ENCODE measurements at regions not wholly inside any gene's neighbourhood (a gene's known extent, or its start where the extent isn't known, plus 50 kb on each side); places are given as distances from the start of the nearest gene placed in this dataset.

GRCh38 chr7:46322937-46323336 lies 401.9 kb upstream of the IGFBP3 start:
- H3K4me3 ChIP-seq (ENCODE audit: low read depth, poor library complexity, severe bottlenecking): no peak overlapping the region
- no peak for DNase-seq (ENCODE audit: low spot score in 2 of 2)
- TF ChIP-seq, protein P1, sequence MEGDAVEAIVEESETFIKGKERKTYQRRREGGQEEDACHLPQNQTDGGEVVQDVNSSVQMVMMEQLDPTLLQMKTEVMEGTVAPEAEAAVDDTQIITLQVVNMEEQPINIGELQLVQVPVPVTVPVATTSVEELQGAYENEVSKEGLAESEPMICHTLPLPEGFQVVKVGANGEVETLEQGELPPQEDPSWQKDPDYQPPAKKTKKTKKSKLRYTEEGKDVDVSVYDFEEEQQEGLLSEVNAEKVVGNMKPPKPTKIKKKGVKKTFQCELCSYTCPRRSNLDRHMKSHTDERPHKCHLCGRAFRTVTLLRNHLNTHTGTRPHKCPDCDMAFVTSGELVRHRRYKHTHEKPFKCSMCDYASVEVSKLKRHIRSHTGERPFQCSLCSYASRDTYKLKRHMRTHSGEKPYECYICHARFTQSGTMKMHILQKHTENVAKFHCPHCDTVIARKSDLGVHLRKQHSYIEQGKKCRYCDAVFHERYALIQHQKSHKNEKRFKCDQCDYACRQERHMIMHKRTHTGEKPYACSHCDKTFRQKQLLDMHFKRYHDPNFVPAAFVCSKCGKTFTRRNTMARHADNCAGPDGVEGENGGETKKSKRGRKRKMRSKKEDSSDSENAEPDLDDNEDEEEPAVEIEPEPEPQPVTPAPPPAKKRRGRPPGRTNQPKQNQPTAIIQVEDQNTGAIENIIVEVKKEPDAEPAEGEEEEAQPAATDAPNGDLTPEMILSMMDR (IDR thresholded peaks at IDR 0.05): no peak
- TF ChIP-seq POLR2A (IDR thresholded peaks at IDR 0.05): no peak
- 78 to 80% methylated on average over 4 of the region's 4 CpGs for WGBS, 2 donors
- intact Hi-C loops (cut with DNase I; ENCODE audit: low total_unique reads): no loop called here

DNA sequence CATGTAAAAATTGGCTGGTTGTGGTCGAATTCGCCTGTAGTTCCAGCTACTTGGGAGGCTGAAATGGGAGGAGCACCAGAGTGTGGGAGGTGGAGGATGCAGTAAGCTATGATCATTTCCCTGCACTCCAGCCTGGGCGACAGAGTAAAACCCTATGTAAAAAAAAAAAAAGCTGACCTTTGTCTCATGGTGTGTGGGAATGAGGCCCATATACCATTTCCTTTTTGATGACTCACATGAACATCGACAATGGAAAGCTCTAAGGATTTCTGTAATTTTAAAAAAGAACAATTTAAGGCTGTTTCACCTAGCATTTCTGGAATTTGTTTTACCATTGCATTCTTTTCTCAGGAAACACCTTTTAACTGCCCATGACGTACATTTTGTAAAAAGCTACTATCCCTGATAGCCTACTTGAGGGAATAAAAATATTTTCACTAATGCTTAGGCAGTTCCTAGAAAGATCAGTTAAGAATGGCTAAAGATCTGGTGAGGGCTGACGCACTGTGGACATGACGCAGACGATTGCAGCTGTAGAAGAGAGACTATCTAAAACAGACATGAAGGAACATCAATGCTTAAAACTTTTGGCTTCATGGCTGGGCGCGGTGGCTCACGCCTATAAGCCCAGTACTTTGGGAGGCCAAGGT lies 400.6 kb upstream of the IGFBP3 start:
- TF ChIP-seq, protein P1 (IDR thresholded peaks at IDR 0.05): no peak
- TF ChIP-seq POLR2A (IDR thresholded peaks at IDR 0.05): no peak
- WGBS, 2 donors: 81 to 88% methylated on average over 11 of the region's 11 CpGs
- no peak overlapping the region for H3K4me3 ChIP-seq (ENCODE audit: low read depth, poor library complexity, severe bottlenecking)
- DNase-seq (ENCODE audit: low spot score in 2 of 2): no peak
- intact Hi-C loops (cut with DNase I; ENCODE audit: low total_unique reads): no loop called here

- intact Hi-C loops (cut with DNase I; ENCODE audit: low total_unique reads): no loop called here
- no peak for DNase-seq (ENCODE audit: low spot score in 2 of 2)
- no peak for TF ChIP-seq POLR2A (IDR thresholded peaks at IDR 0.05)
- TF ChIP-seq, protein P1 (IDR thresholded peaks at IDR 0.05): no peak
- 76 to 89% methylated on average over 3 of the region's 3 CpGs for WGBS, 2 donors
- no peak overlapping the region for H3K4me3 ChIP-seq (ENCODE audit: low read depth, poor library complexity, severe bottlenecking)
These were observed 399.9 kb upstream of the IGFBP3 start for GRCh38 chr7:46320956-46321355.

DNA sequence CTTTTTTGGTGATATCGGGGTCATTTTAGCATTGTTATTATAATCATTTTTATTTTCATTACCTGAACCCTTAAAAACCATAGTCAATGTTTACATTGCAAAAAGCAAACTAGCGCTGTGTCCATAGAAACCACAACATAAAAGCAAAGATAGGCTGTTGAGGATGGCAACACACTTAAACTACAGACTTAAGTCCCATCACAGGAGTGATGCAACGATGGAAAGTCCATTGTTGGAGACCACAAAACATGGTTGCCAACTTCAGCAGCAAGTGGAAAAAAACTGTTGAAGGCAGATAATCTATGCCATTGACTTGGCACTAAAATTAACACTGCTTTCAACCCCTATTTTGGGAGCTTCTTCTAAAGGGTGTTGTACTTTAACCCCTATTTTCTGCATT lies 398.8 kb upstream of the IGFBP3 start:
- 92 to 93% methylated on average over 3 of the region's 3 CpGs for WGBS, 2 donors
- no peak overlapping the region for H3K4me3 ChIP-seq (ENCODE audit: low read depth, poor library complexity, severe bottlenecking)
- DNase-seq (ENCODE audit: low spot score in 2 of 2): no peak
- intact Hi-C loops (cut with DNase I; ENCODE audit: low total_unique reads): no loop called here
- TF ChIP-seq, protein P1 (IDR thresholded peaks at IDR 0.05): no peak
- no peak for TF ChIP-seq POLR2A (IDR thresholded peaks at IDR 0.05)

- WGBS, 2 donors: 74 to 85% methylated on average over 3 of the region's 3 CpGs
- intact Hi-C loops (cut with DNase I; ENCODE audit: low total_unique reads): no loop called here
- TF ChIP-seq POLR2A (IDR thresholded peaks at IDR 0.05): no peak
- TF ChIP-seq, protein P1 (IDR thresholded peaks at IDR 0.05): no peak
- no peak for DNase-seq (ENCODE audit: low spot score in 2 of 2)
- H3K4me3 ChIP-seq (ENCODE audit: low read depth, poor library complexity, severe bottlenecking): no peak overlapping the region
These were observed 397.2 kb upstream of the IGFBP3 start for GRCh38 chr7:46318276-46318675.

- intact Hi-C loops (cut with DNase I; ENCODE audit: low total_unique reads): no loop called here
- 72 to 76% methylated on average over 6 of the region's 6 CpGs for WGBS, 2 donors
- no peak for TF ChIP-seq POLR2A (IDR thresholded peaks at IDR 0.05)
- TF ChIP-seq, protein P1 (IDR thresholded peaks at IDR 0.05): no peak
These were observed 396.2 kb upstream of the IGFBP3 start for GRCh38 chr7:46317256-46317655.

More at GRCh38 chr7:46317256-46317655, 396.2 kb upstream of the IGFBP3 start:
- no peak overlapping the region for H3K4me3 ChIP-seq (ENCODE audit: low read depth, poor library complexity, severe bottlenecking)
- no peak for DNase-seq (ENCODE audit: low spot score in 2 of 2)
